NCI-H460 (cell line): ENCODE measurements at regions not wholly inside any gene's neighbourhood (a gene's known extent, or its start where the extent isn't known, plus 50 kb on each side); places are given as distances from the start of the nearest gene placed in this dataset.
"Not testable (repeated sequence)": the region's sequence is repeated elsewhere in the genome, so short reads cannot be mapped to it uniquely, and the experiment has no call there.

Experiments
- DNase-seq: peaks from one replicate; pipeline ENCODE4 v3.0.0-alpha.2; 2016; ENCODE audit warnings: low read depth; ENCODE audit errors: extremely low read depth

- no peak for DNase-seq
Measured at GRCh38 chr10:64881257-64881656, 1360.1 kb downstream of the REEP3 start.

GRCh38 chr10:64896582-64896981 is 1375.4 kb downstream of the REEP3 start:
- DNase-seq, result no peak

GRCh38 chr10:64906311-64906710 is 1385.1 kb downstream of the REEP3 start:
- not testable (repeated sequence) for DNase-seq

- DNase-seq, result not testable (repeated sequence)
Measured at GRCh38 chr10:64924306-64924705, 1403.1 kb downstream of the REEP3 start.

GRCh38 chr10:64952042-64952441 is 1430.8 kb downstream of the REEP3 start:
- no peak for DNase-seq

GRCh38 chr10:64956441-64956840 is 1435.2 kb downstream of the REEP3 start:
- DNase-seq, result no peak

- DNase-seq, result no peak
Measured at GRCh38 chr10:64959116-64959515, 1437.9 kb downstream of the REEP3 start.

GRCh38 chr10:64959883-64960282 is 1438.7 kb downstream of the REEP3 start:
- DNase-seq, result no peak

GRCh38 chr10:64973391-64973790 is 1452.2 kb downstream of the REEP3 start:
- DNase-seq, result no peak

GRCh38 chr10:64976150-64976549 is 1454.9 kb downstream of the REEP3 start:
- no peak for DNase-seq

- DNase-seq, result no peak
Measured at GRCh38 chr10:64977915-64978314, 1456.7 kb downstream of the REEP3 start.

GRCh38 chr10:64996886-64997285 is 1475.7 kb downstream of the REEP3 start:
- DNase-seq, result no peak

GRCh38 chr10:65010845-65011244 is 1489.6 kb downstream of the REEP3 start:
- DNase-seq, result no peak

- no peak for DNase-seq
Measured at GRCh38 chr10:65017523-65017922, 1496.3 kb downstream of the REEP3 start.

- DNase-seq, result no peak
Measured at GRCh38 chr10:65024886-65025285, 1503.7 kb downstream of the REEP3 start.

- DNase-seq, result no peak
Measured at GRCh38 chr10:65030263-65030662, 1509.1 kb downstream of the REEP3 start.

GRCh38 chr10:65032867-65033769 is 1511.9 kb downstream of the REEP3 start:
- no peak for DNase-seq

GRCh38 chr10:65033957-65034356 is 1512.8 kb downstream of the REEP3 start:
- no peak for DNase-seq

- DNase-seq, result no peak
Measured at GRCh38 chr10:65040796-65041195, 1519.6 kb downstream of the REEP3 start.

GRCh38 chr10:65041307-65041706 is 1520.1 kb downstream of the REEP3 start:
- no peak for DNase-seq

GRCh38 chr10:65042496-65042895 is 1521.3 kb downstream of the REEP3 start:
- DNase-seq, result no peak

GRCh38 chr10:65046831-65047230 is 1525.6 kb downstream of the REEP3 start:
- DNase-seq, result no peak

GRCh38 chr10:65052111-65052510 is 1530.9 kb downstream of the REEP3 start:
- not testable (repeated sequence) for DNase-seq
